Neural cell (in vitro differentiated cells): ENCODE measurements at regions not wholly inside any gene's neighbourhood (a gene's known extent, or its start where the extent isn't known, plus 50 kb on each side); places are given as distances from the start of the nearest gene placed in this dataset.

Experiments used
- H2AFZ ChIP-seq: fragments of 200-600, 300-800 bp; sonication (generic), shearing (Covaris generic); 2 replicates; pipeline ENCODE4 v1.6.0; 2014; ENCODE audit warnings: low read depth, mild to moderate bottlenecking, antibody characterized with exemption, low read length, moderate library complexity
- H3F3A ChIP-seq: fragments of 200-600 bp; shearing (Covaris generic); 2 replicates; pipeline ENCODE4 v1.6.1; 2016; ENCODE audit warnings: mild to moderate bottlenecking, moderate library complexity, mixed read lengths, antibody characterized with exemption, low read length; ENCODE audit not compliant: insufficient read depth, poor library complexity, severe bottlenecking
- H3K27ac ChIP-seq: fragments of 200-600, 300-800 bp; sonication (generic), shearing (Covaris generic); 2 replicates; pipeline ENCODE4 v1.5.1; 2014; ENCODE audit warnings: mild to moderate bottlenecking, low read length, moderate library complexity
- H3K27me3 ChIP-seq: fragments of 300-800, 200-600 bp; sonication (generic), shearing (Covaris generic); 2 replicates; pipeline ENCODE4 v1.6.0; 2014; ENCODE audit warnings: mild to moderate bottlenecking, low read depth, low read length, moderate library complexity; ENCODE audit not compliant: insufficient read depth
- H3K36me3 ChIP-seq: fragments of 300-800, 200-600 bp; sonication (generic), shearing (Covaris generic); 2 replicates; pipeline ENCODE4 v1.5.1; 2014; ENCODE audit warnings: mild to moderate bottlenecking, antibody characterized with exemption, low read length, moderate library complexity; ENCODE audit not compliant: insufficient read depth
- H3K4me2 ChIP-seq: fragments of 300-800, 200-600 bp; sonication (generic), shearing (Covaris generic); 2 replicates; pipeline ENCODE4 v1.6.0; 2014; ENCODE audit warnings: mild to moderate bottlenecking, low read length
- H3K4me3 ChIP-seq: fragments of 300-800, 200-600 bp; sonication (generic), shearing (Covaris generic); 2 replicates; pipeline ENCODE4 v1.5.1; 2014; ENCODE audit warnings: mild to moderate bottlenecking, low read length, moderate library complexity
- H3K79me2 ChIP-seq: fragments of 200-600 bp; shearing (Covaris generic); replicated peaks from 2 replicates; pipeline ENCODE4 v1.6.0; 2014; ENCODE audit warnings: mild to moderate bottlenecking, low read length, moderate library complexity; ENCODE audit not compliant: insufficient read depth
- H3K9ac ChIP-seq: fragments of 300-800, 200-600 bp; sonication (generic), shearing (Covaris generic); 2 replicates; pipeline ENCODE4 v1.6.1; 2016; ENCODE audit warnings: mild to moderate bottlenecking, low read length, mixed read lengths
- H3K9me2 ChIP-seq: fragments of 200-600 bp; shearing (Covaris generic); 2 replicates; pipeline ENCODE4 v1.6.1; 2016; ENCODE audit warnings: mild to moderate bottlenecking, low read length, mixed read lengths; ENCODE audit not compliant: insufficient read depth
- H3K9me3 ChIP-seq: fragments of 200-600, 300-800 bp; sonication (generic), shearing (Covaris generic); 2 replicates; pipeline ENCODE4 v1.6.1; 2016; ENCODE audit warnings: mild to moderate bottlenecking, mixed run types, low read length, moderate library complexity, mixed read lengths
- H4K20me1 ChIP-seq: fragments of 200-600 bp; shearing (Covaris generic); 2 replicates; pipeline ENCODE4 v1.6.1; 2016; ENCODE audit warnings: mild to moderate bottlenecking, mixed run types; ENCODE audit not compliant: insufficient read depth
- CTCF ChIP-seq: fragments of 450-650 bp; IDR thresholded peaks from 2 replicates; pipeline ENCODE4 v1.5.1; 2014; ENCODE audit warnings: antibody characterized with exemption, mild to moderate bottlenecking, moderate library complexity; ENCODE audit not compliant: poor library complexity, severe bottlenecking
- EP300 ChIP-seq: fragments of 450-650 bp; conservative IDR thresholded peaks from 2 replicates; pipeline ENCODE4 v1.6.1; 2014; ENCODE audit warnings: antibody characterized with exemption, mild to moderate bottlenecking, moderate library complexity; ENCODE audit not compliant: poor library complexity, severe bottlenecking
- EZH2 ChIP-seq: fragments of 200-600, 300-800 bp; shearing (Covaris generic), sonication (generic); IDR thresholded peaks from 2 replicates; pipeline ENCODE4 v1.6.1; 2014; ENCODE audit warnings: antibody characterized with exemption, low read length, borderline replicate concordance, mild to moderate bottlenecking; ENCODE audit not compliant: insufficient read depth, poor library complexity, severe bottlenecking
- MXI1 ChIP-seq: fragments of 450-650 bp; conservative IDR thresholded peaks from 2 replicates; pipeline ENCODE4 v1.6.1; 2014; ENCODE audit warnings: antibody characterized with exemption, mild to moderate bottlenecking; ENCODE audit not compliant: poor library complexity, severe bottlenecking
- POLR2AphosphoS5 ChIP-seq: IDR thresholded peaks from 2 replicates; pipeline ENCODE4 v1.6.1; 2012
- RAD21 ChIP-seq: fragments of 450-650 bp; conservative IDR thresholded peaks from 2 replicates; pipeline ENCODE4 v1.6.1; 2014; ENCODE audit warnings: antibody characterized with exemption, mild to moderate bottlenecking, moderate library complexity
- REST ChIP-seq: IDR thresholded peaks from 2 replicates; pipeline ENCODE4 v1.6.1; 2012; ENCODE audit warnings: borderline replicate concordance
- SMC3 ChIP-seq: fragments of 450-650 bp; conservative IDR thresholded peaks from 2 replicates; pipeline ENCODE4 v1.6.1; 2014; ENCODE audit warnings: antibody characterized with exemption, mild to moderate bottlenecking, moderate library complexity; ENCODE audit not compliant: poor library complexity
- TAF1 ChIP-seq: IDR thresholded peaks from 2 replicates; pipeline ENCODE4 v1.6.1; 2012; ENCODE audit warnings: low read depth

GRCh38 chr9:108117306-108117705 lies 627.7 kb upstream of the KLF4 start:
- H3K4me2 ChIP-seq: no peak overlapping the region
- H3K4me3 ChIP-seq: no peak overlapping the region
- no peaks in the 10 kb centered on the region for H3F3A ChIP-seq
- H3K9me3 ChIP-seq: no peaks in the 10 kb centered on the region
- no peak overlapping the region for H3K9ac ChIP-seq
- H3K27me3 ChIP-seq: no peaks in the 10 kb centered on the region
- H2AFZ ChIP-seq: no peak overlapping the region
- H3K36me3 ChIP-seq: no peaks in the 10 kb centered on the region
- no peaks in the 10 kb centered on the region for H3K9me2 ChIP-seq
- no peaks in the 10 kb centered on the region for H4K20me1 ChIP-seq
- H3K27ac ChIP-seq: no peak overlapping the region
- TF ChIP-seq EP300 (no peak), CTCF (no peak), REST (no peak), EZH2 (no peak), MXI1 (no peak), SMC3 (no peak), POLR2AphosphoS5 (no peak), RAD21 (no peak), TAF1 (no peak)
- H3K79me2 ChIP-seq: no peaks in the 10 kb centered on the region

- TF ChIP-seq MXI1 (no peak), RAD21 (no peak), CTCF (no peak), REST (no peak), SMC3 (no peak), TAF1 (no peak), POLR2AphosphoS5 (no peak), EP300 (no peak), EZH2 (no peak)
- Histone ChIP-seq H3K9ac (no peak overlapping the region), H3K9me2 (no peaks in the 10 kb centered on the region), H3K9me3 (no peaks in the 10 kb centered on the region), H2AFZ (no peak overlapping the region), H3F3A (no peaks in the 10 kb centered on the region), H3K27me3 (no peaks in the 10 kb centered on the region), H4K20me1 (no peaks in the 10 kb centered on the region), H3K4me2 (no peak overlapping the region), H3K79me2 (no peaks in the 10 kb centered on the region), H3K4me3 (no peak overlapping the region), H3K27ac (no peak overlapping the region), H3K36me3 (no peaks in the 10 kb centered on the region)
Measured at GRCh38 chr9:108113596-108113995, 624.0 kb upstream of the KLF4 start.
